Prostate gland (tissue), 2 donors: ENCODE measurements at regions not wholly inside any gene's neighbourhood (a gene's known extent, or its start where the extent isn't known, plus 50 kb on each side); places are given as distances from the start of the nearest gene placed in this dataset.

Experiments used
- POLR2A ChIP-seq: fragments of 450-650 bp; IDR thresholded peaks from one replicate; pipeline ENCODE4 v1.6.1; 2016; ENCODE audit warnings: antibody characterized with exemption, mild to moderate bottlenecking
- POLR2AphosphoS5 ChIP-seq: sonication (generic); formaldehyde crosslinking; IDR thresholded peaks from one replicate; pipeline ENCODE4 v1.6.1; 2017; ENCODE audit warnings: antibody characterized with exemption
- TF ChIP-seq, protein P1 (sequence below), 4 experiments: fragments of 200-600 bp in 2 of 4; fragments of 450-650 bp in 2 of 4; sonication (generic) in 2 of 4; IDR thresholded peaks; 1 replicate in 3 of 4; 2 replicates in 1 of 4; pipeline ENCODE4 v1.5.1; 2016 to 2019; ENCODE audit warnings: antibody characterized with exemption in 4 of 4, mild to moderate bottlenecking in 2 of 4, moderate library complexity in 2 of 4

- TF ChIP-seq, protein P1, sequence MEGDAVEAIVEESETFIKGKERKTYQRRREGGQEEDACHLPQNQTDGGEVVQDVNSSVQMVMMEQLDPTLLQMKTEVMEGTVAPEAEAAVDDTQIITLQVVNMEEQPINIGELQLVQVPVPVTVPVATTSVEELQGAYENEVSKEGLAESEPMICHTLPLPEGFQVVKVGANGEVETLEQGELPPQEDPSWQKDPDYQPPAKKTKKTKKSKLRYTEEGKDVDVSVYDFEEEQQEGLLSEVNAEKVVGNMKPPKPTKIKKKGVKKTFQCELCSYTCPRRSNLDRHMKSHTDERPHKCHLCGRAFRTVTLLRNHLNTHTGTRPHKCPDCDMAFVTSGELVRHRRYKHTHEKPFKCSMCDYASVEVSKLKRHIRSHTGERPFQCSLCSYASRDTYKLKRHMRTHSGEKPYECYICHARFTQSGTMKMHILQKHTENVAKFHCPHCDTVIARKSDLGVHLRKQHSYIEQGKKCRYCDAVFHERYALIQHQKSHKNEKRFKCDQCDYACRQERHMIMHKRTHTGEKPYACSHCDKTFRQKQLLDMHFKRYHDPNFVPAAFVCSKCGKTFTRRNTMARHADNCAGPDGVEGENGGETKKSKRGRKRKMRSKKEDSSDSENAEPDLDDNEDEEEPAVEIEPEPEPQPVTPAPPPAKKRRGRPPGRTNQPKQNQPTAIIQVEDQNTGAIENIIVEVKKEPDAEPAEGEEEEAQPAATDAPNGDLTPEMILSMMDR (IDR thresholded peaks at IDR 0.05): no peak
- TF ChIP-seq POLR2A (no peak), POLR2AphosphoS5 (no peak)
Observed at GRCh38 chr12:74322792-74323191, 214.8 kb upstream of the ATXN7L3B start.
